ENCODE measurements at regions not wholly inside any gene's neighbourhood (a gene's known extent, or its start where the extent isn't known, plus 50 kb on each side); places are given as distances from the start of the nearest gene placed in this dataset.

DNA sequence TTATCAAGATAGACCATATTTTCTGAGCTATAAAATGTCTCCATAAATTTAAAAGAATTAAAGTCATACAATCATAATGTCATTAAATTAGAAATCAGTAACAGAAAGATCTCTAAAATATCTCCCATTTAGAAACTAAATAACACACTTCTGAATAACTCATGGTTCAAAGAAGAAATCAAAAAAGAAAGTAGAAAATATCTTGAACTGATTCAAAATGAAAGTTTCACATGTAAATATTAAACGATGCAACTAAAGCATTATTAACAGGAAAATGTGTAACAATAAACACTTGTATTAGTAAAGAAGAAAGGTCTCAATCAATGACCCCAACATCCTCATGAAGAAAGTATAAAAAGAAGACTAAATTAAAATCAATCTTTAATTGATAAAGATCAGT is 50.5 kb upstream of the PZP start:
- TF ChIP-seq YY1 (IDR thresholded peaks at IDR 0.05) (no peak), RAD21 (IDR thresholded peaks at IDR 0.05) (no peak), RXRA (IDR thresholded peaks at IDR 0.05) (no peak), EGR1 (IDR thresholded peaks at IDR 0.05; ENCODE audit: low read depth in 2 of 2) (no peak), GABPA (IDR thresholded peaks at IDR 0.05 in 1 of 2, conservative IDR thresholded peaks at IDR 0.05 in 1 of 2) (no peak), TAF1 (conservative IDR thresholded peaks at IDR 0.05) (no peak), JUND (IDR thresholded peaks at IDR 0.05) (no peak)
- TF ChIP-seq, protein P1, sequence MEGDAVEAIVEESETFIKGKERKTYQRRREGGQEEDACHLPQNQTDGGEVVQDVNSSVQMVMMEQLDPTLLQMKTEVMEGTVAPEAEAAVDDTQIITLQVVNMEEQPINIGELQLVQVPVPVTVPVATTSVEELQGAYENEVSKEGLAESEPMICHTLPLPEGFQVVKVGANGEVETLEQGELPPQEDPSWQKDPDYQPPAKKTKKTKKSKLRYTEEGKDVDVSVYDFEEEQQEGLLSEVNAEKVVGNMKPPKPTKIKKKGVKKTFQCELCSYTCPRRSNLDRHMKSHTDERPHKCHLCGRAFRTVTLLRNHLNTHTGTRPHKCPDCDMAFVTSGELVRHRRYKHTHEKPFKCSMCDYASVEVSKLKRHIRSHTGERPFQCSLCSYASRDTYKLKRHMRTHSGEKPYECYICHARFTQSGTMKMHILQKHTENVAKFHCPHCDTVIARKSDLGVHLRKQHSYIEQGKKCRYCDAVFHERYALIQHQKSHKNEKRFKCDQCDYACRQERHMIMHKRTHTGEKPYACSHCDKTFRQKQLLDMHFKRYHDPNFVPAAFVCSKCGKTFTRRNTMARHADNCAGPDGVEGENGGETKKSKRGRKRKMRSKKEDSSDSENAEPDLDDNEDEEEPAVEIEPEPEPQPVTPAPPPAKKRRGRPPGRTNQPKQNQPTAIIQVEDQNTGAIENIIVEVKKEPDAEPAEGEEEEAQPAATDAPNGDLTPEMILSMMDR (IDR thresholded peaks at IDR 0.05; ENCODE audit: low read depth, low read length, missing input control) = no peak
- TF ChIP-seq, protein P2, sequence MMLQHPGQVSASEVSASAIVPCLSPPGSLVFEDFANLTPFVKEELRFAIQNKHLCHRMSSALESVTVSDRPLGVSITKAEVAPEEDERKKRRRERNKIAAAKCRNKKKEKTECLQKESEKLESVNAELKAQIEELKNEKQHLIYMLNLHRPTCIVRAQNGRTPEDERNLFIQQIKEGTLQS (IDR thresholded peaks at IDR 0.05) = no peak
- TF ChIP-seq, protein P3, sequence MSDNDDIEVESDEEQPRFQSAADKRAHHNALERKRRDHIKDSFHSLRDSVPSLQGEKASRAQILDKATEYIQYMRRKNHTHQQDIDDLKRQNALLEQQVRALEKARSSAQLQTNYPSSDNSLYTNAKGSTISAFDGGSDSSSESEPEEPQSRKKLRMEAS (IDR thresholded peaks at IDR 0.05) = no peak
- TF ChIP-seq, protein P4, sequence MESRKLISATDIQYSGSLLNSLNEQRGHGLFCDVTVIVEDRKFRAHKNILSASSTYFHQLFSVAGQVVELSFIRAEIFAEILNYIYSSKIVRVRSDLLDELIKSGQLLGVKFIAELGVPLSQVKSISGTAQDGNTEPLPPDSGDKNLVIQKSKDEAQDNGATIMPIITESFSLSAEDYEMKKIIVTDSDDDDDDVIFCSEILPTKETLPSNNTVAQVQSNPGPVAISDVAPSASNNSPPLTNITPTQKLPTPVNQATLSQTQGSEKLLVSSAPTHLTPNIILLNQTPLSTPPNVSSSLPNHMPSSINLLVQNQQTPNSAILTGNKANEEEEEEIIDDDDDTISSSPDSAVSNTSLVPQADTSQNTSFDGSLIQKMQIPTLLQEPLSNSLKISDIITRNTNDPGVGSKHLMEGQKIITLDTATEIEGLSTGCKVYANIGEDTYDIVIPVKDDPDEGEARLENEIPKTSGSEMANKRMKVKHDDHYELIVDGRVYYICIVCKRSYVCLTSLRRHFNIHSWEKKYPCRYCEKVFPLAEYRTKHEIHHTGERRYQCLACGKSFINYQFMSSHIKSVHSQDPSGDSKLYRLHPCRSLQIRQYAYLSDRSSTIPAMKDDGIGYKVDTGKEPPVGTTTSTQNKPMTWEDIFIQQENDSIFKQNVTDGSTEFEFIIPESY (IDR thresholded peaks at IDR 0.05) = no peak
- TF ChIP-seq, protein P5, sequence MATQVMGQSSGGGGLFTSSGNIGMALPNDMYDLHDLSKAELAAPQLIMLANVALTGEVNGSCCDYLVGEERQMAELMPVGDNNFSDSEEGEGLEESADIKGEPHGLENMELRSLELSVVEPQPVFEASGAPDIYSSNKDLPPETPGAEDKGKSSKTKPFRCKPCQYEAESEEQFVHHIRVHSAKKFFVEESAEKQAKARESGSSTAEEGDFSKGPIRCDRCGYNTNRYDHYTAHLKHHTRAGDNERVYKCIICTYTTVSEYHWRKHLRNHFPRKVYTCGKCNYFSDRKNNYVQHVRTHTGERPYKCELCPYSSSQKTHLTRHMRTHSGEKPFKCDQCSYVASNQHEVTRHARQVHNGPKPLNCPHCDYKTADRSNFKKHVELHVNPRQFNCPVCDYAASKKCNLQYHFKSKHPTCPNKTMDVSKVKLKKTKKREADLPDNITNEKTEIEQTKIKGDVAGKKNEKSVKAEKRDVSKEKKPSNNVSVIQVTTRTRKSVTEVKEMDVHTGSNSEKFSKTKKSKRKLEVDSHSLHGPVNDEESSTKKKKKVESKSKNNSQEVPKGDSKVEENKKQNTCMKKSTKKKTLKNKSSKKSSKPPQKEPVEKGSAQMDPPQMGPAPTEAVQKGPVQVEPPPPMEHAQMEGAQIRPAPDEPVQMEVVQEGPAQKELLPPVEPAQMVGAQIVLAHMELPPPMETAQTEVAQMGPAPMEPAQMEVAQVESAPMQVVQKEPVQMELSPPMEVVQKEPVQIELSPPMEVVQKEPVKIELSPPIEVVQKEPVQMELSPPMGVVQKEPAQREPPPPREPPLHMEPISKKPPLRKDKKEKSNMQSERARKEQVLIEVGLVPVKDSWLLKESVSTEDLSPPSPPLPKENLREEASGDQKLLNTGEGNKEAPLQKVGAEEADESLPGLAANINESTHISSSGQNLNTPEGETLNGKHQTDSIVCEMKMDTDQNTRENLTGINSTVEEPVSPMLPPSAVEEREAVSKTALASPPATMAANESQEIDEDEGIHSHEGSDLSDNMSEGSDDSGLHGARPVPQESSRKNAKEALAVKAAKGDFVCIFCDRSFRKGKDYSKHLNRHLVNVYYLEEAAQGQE (IDR thresholded peaks at IDR 0.05) = no peak
